HL-60 (cell line): ENCODE measurements at regions not wholly inside any gene's neighbourhood (a gene's known extent, or its start where the extent isn't known, plus 50 kb on each side); places are given as distances from the start of the nearest gene placed in this dataset.

Source experiments
- DNase-seq, 2 experiments: peaks; one replicate each; pipeline ENCODE4 v3.0.0-alpha.2; 2010 to 2020; ENCODE audit warnings: low read depth in 1 of 2, low spot score in 1 of 2
- H3K27ac ChIP-seq: fragments of 250-450 bp; sonication (Bioruptor Pico); replicated peaks from 2 replicates; pipeline ENCODE4 v1.5.1; 2020; ENCODE audit warnings: mild to moderate bottlenecking, moderate library complexity
- H3K27me3 ChIP-seq: fragments of 250-450 bp; sonication (Bioruptor Pico); 2 replicates; pipeline ENCODE4 v1.5.1; 2021; ENCODE audit warnings: mild to moderate bottlenecking, moderate library complexity; ENCODE audit not compliant: insufficient read depth, poor library complexity, severe bottlenecking
- H3K4me3 ChIP-seq: replicated peaks from 2 replicates; pipeline ENCODE4 v1.5.1; 2011; ENCODE audit warnings: mild to moderate bottlenecking, control low read depth, low read length; ENCODE audit not compliant: insufficient read depth
- CTCF ChIP-seq: IDR thresholded peaks from one replicate; pipeline ENCODE4 v1.5.1; 2011; ENCODE audit warnings: low read length, control low read depth, inconsistent platforms; ENCODE audit not compliant: insufficient read depth
- GABPA ChIP-seq: IDR thresholded peaks from 2 replicates; pipeline ENCODE4 v1.6.1; 2012; ENCODE audit warnings: low read depth
- POLR2AphosphoS5 ChIP-seq: IDR thresholded peaks from 2 replicates; pipeline ENCODE4 v1.6.1; 2012; ENCODE audit warnings: low read depth
- SPI1 ChIP-seq: IDR thresholded peaks from 2 replicates; pipeline ENCODE4 v1.6.1; 2012; ENCODE audit warnings: low read depth, mild to moderate bottlenecking, borderline replicate concordance
- TF ChIP-seq, protein P1 (sequence below): IDR thresholded peaks from 2 replicates; pipeline ENCODE4 v1.6.1; 2012; ENCODE audit warnings: low read depth; ENCODE audit not compliant: insufficient replicate concordance

GRCh38 chr16:7270006-7270405 lies 62.6 kb upstream of the RBFOX1 start:
- H3K4me3 ChIP-seq = no peak overlapping the region
- no peak for TF ChIP-seq POLR2AphosphoS5
- TF ChIP-seq GABPA = no peak
- no peak for TF ChIP-seq SPI1
- TF ChIP-seq, protein P1, sequence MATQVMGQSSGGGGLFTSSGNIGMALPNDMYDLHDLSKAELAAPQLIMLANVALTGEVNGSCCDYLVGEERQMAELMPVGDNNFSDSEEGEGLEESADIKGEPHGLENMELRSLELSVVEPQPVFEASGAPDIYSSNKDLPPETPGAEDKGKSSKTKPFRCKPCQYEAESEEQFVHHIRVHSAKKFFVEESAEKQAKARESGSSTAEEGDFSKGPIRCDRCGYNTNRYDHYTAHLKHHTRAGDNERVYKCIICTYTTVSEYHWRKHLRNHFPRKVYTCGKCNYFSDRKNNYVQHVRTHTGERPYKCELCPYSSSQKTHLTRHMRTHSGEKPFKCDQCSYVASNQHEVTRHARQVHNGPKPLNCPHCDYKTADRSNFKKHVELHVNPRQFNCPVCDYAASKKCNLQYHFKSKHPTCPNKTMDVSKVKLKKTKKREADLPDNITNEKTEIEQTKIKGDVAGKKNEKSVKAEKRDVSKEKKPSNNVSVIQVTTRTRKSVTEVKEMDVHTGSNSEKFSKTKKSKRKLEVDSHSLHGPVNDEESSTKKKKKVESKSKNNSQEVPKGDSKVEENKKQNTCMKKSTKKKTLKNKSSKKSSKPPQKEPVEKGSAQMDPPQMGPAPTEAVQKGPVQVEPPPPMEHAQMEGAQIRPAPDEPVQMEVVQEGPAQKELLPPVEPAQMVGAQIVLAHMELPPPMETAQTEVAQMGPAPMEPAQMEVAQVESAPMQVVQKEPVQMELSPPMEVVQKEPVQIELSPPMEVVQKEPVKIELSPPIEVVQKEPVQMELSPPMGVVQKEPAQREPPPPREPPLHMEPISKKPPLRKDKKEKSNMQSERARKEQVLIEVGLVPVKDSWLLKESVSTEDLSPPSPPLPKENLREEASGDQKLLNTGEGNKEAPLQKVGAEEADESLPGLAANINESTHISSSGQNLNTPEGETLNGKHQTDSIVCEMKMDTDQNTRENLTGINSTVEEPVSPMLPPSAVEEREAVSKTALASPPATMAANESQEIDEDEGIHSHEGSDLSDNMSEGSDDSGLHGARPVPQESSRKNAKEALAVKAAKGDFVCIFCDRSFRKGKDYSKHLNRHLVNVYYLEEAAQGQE = no peak
- no peak for TF ChIP-seq CTCF
- no peak for DNase-seq
- H3K27ac ChIP-seq = no peak overlapping the region
- H3K27me3 ChIP-seq = no peaks in the 10 kb centered on the region

DNA sequence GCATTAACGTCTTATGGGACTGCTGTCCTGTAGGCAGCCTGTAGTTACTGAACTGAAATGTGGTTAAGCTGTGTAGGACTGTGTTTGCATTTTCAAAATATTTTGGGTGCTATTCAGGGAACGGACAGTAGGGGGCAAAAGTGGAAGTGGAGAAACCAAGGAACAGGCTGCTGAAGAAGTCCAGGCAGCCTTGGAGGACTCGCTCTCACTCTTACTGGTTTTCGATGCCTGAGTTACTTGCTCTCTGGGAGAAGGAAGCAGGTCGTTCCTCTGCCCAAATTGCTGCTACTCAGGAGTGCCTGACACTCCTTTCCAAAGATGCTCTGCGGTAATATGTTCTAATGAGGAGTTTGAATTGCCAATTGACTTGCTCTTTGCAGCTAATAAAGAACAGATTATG lies 64.5 kb upstream of the RBFOX1 start:
- TF ChIP-seq CTCF (peak; percentile 64), SPI1 (peak; percentile 66), GABPA (no peak), POLR2AphosphoS5 (no peak)
- TF ChIP-seq, protein P1 = no peak
- Histone ChIP-seq H3K27ac (no peak overlapping the region), H3K4me3 (no peak overlapping the region), H3K27me3 (no peaks in the 10 kb centered on the region)
- peak in 1 of 2 experiments; percentile 21 for DNase-seq

GRCh38 chr16:7257016-7257415 lies 75.6 kb upstream of the RBFOX1 start:
- Histone ChIP-seq H3K27me3 (no peaks in the 10 kb centered on the region), H3K4me3 (no peak overlapping the region), H3K27ac (no peak overlapping the region)
- TF ChIP-seq, protein P1 = no peak
- TF ChIP-seq CTCF (no peak), SPI1 (no peak), GABPA (no peak), POLR2AphosphoS5 (no peak)
- DNase-seq = no peak
